CD4-positive, alpha-beta T cell (primary cell): ENCODE measurements at regions not wholly inside any gene's neighbourhood (a gene's known extent, or its start where the extent isn't known, plus 50 kb on each side); places are given as distances from the start of the nearest gene placed in this dataset.
"Not testable (repeated sequence)": the region's sequence is repeated elsewhere in the genome, so short reads cannot be mapped to it uniquely, and the experiment has no call there.

ENCODE experiments used
- ATAC-seq: fragments of 200-7000 bp; cut with Tn5 transposase; one replicate; pipeline ENCODE4 v1.10.0; 2022; ENCODE audit warnings: mild to moderate bottlenecking; ENCODE audit not compliant: poor library complexity
- CTCF ChIA-PET: fragments of 350-600 bp; sonication (Branson Sonifier 250); formaldehyde crosslinking; loops from one replicate; lab custom pipeline; 2021; ENCODE audit warnings: antibody characterized with exemption, inconsistent platforms; lab: Charles Lee
- POLR2A ChIA-PET: fragments of 350-600 bp; sonication (Branson Sonifier 250); formaldehyde crosslinking; loops from one replicate; lab custom pipeline; 2021; ENCODE audit warnings: antibody characterized with exemption, inconsistent platforms; lab: Charles Lee
- DNase-seq, 14 experiments: peaks; one replicate each; pipeline ENCODE4 v3.0.0-alpha.2; 2013 to 2020; ENCODE audit warnings: mixed read lengths in 2 of 14
- H3K27ac ChIP-seq, 2 donors: one replicate each; pipeline versions ENCODE4 v1.5.1 to v1.7.0; 2013; ENCODE audit warnings: low read length in 2 of 2, low read depth in 1 of 2, mild to moderate bottlenecking in 1 of 2
- H3K27me3 ChIP-seq, 2 experiments: 1 replicate in 1 of 2; 2 replicates in 1 of 2; pipeline versions ENCODE4 v1.6.1 to v1.7.0; 2013; ENCODE audit warnings: low read length in 2 of 2, control low read depth in 1 of 2, mild to moderate bottlenecking in 1 of 2, moderate library complexity in 1 of 2; ENCODE audit not compliant: insufficient read depth in 2 of 2, control insufficient read depth in 1 of 2
- H3K36me3 ChIP-seq: one replicate; pipeline ENCODE4 v1.6.1; 2013; ENCODE audit warnings: low read length, control low read depth; ENCODE audit not compliant: insufficient read depth
- H3K4me1 ChIP-seq: one replicate; pipeline ENCODE4 v1.6.1; 2013; ENCODE audit warnings: low read length, control low read depth; ENCODE audit not compliant: insufficient read depth
- H3K4me3 ChIP-seq: one replicate; pipeline ENCODE4 v1.5.1; 2013; ENCODE audit warnings: mild to moderate bottlenecking, low read length, moderate library complexity
- H3K9me3 ChIP-seq, 2 experiments: 1 replicate in 1 of 2; 2 replicates in 1 of 2; pipeline versions ENCODE4 v1.6.1 to v1.7.0; 2013; ENCODE audit warnings: low read length in 2 of 2, mild to moderate bottlenecking in 2 of 2, control low read depth in 1 of 2, moderate library complexity in 1 of 2; ENCODE audit not compliant: control insufficient read depth in 1 of 2, insufficient read depth in 1 of 2
- H3K27ac Mint-ChIP-seq: one replicate; pipeline ENCODE4 v1.8.0; 2020; ENCODE audit warnings: mixed read lengths
- H3K27me3 Mint-ChIP-seq: one replicate; pipeline ENCODE4 v1.8.0; 2021; ENCODE audit warnings: mixed read lengths
- H3K36me3 Mint-ChIP-seq: one replicate; pipeline ENCODE4 v1.8.0; 2021; ENCODE audit warnings: low read depth, mixed read lengths
- H3K4me1 Mint-ChIP-seq: one replicate; pipeline ENCODE4 v1.8.0; 2021; ENCODE audit warnings: low read depth, mixed read lengths
- H3K4me3 Mint-ChIP-seq: one replicate; pipeline ENCODE4 v1.8.0; 2020; ENCODE audit warnings: mild to moderate bottlenecking, mixed read lengths
- H3K9me3 Mint-ChIP-seq: one replicate; pipeline ENCODE4 v1.8.0; 2020; ENCODE audit warnings: mixed read lengths
- CTCF ChIP-seq: fragments of 200-600 bp; IDR thresholded peaks from one replicate; pipeline ENCODE4 v1.8.0; 2022; ENCODE audit warnings: antibody characterized with exemption, mild to moderate bottlenecking
- intact Hi-C, 2 experiments: fragments of 100-400 bp; cut with DNase I in 1 of 2; cut with micrococcal nuclease in 1 of 2; formaldehyde crosslinking; loops; one replicate each; pipeline versions ENCODE4 v1.15.1 to v1.9.0; 2023 to 2025; cut with DNase I, micrococcal nuclease

DNA sequence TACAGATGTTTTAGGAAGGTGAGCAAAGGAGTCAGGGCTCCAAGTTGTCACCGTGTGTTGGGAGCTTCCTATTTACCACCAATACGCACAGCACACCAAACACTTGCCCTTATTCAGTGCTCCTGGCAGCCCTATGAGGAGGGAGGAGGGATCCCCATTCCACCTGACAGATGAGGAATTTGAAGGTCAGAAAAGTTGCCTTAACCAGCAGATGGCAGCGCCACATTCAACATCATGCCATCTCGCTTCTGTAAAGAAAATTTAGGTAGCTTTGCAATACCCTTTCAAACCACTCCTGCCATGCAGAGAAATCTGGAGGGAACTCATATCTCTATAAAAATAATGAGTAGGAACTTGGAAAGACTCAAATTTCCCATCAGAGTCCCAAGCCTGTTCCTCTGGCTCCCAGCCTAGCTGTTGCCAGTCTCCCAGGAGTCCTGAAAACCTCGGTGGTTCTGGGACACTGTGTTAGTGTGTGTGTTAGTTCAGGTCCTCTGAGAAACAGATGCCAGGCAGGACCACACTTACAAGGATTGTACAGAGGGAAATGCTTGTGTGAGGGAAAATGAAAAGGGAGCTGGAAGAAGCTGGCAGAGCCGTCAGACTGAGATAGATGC lies 410.5 kb downstream of the MED13L start:
- no peaks in the 10 kb centered on the region for H3K36me3 ChIP-seq

GRCh38 chr12:115866281-115866680 lies 411.2 kb downstream of the MED13L start:
- H3K4me1 ChIP-seq, H3K4me3 ChIP-seq, H3K4me1 Mint-ChIP-seq, intact Hi-C loops, H3K36me3 Mint-ChIP-seq, H3K36me3 ChIP-seq, H3K27ac Mint-ChIP-seq, H3K4me3 Mint-ChIP-seq, H3K9me3 ChIP-seq, ATAC-seq, H3K9me3 Mint-ChIP-seq, DNase-seq, POLR2A ChIA-PET, H3K27ac ChIP-seq, CTCF ChIA-PET: not testable (repeated sequence)
- peaks cover 42% of the 10 kb centered on the region for H3K27me3 Mint-ChIP-seq
- H3K27me3 ChIP-seq = peaks cover 2 to 16% of the 10 kb centered on the region in 2 experiments

More for the DNA sequence above, 410.5 kb downstream of the MED13L start:
- no peak for TF ChIP-seq CTCF
- CTCF ChIA-PET = no interaction called here
- H3K9me3 Mint-ChIP-seq = no peaks in the 10 kb centered on the region
- peaks cover 42% of the 10 kb centered on the region for H3K27me3 Mint-ChIP-seq
- Histone ChIP-seq H3K9me3 (no peaks in the 10 kb centered on the region), H3K4me1 (no peaks in the 10 kb centered on the region), H3K27me3 (peaks cover 5 to 23% of the 10 kb centered on the region in 2 experiments), H3K4me3 (no peak overlapping the region), H3K27ac (no peak overlapping the region)
- intact Hi-C loops = no loop called here
- DNase-seq (no peak), ATAC-seq (no peak)
- H3K4me3 Mint-ChIP-seq = no peak overlapping the region
- no peak overlapping the region for H3K27ac Mint-ChIP-seq
- no peaks in the 10 kb centered on the region for H3K36me3 Mint-ChIP-seq
- no peaks in the 10 kb centered on the region for H3K4me1 Mint-ChIP-seq
- POLR2A ChIA-PET = no interaction called here

DNA sequence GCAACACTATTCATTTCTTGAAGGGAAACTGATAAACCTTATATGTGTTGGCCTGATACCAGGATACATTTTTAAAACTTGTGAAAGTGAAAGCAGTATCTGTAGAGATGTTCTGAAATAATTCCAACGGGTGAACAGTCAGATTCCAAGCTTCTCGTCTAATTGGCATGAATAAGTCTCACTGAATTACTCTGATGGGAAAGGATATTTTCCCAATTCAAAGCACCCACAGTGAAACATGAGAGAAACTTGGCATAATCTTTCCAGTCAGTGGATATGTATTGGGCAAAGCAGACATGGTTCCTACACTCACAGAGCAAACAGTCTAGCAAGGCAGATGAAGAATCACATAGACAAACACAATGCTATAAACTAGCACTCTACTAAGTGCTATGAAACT lies 413.1 kb downstream of the MED13L start:
- no peak for DNase-seq
- Histone ChIP-seq H3K36me3 (no peaks in the 10 kb centered on the region), H3K9me3 (no peaks in the 10 kb centered on the region), H3K27me3 (peaks cover 5 to 6% of the 10 kb centered on the region in 2 experiments), H3K27ac (no peak overlapping the region), H3K4me3 (no peak overlapping the region), H3K4me1 (no peaks in the 10 kb centered on the region)
- Mint-ChIP-seq H3K4me3 (no peak overlapping the region), H3K27ac (no peak overlapping the region), H3K36me3 (no peaks in the 10 kb centered on the region), H3K9me3 (no peaks in the 10 kb centered on the region), H3K27me3 (peaks cover 34% of the 10 kb centered on the region), H3K4me1 (no peaks in the 10 kb centered on the region)
- ChIA-PET POLR2A (no interaction called here), CTCF (no interaction called here)
- no peak for TF ChIP-seq CTCF
- intact Hi-C loops = no loop called here
- ATAC-seq = no peak

- H3K36me3 Mint-ChIP-seq = no peaks in the 10 kb centered on the region
- intact Hi-C loops = no loop called here
- DNase-seq (no peak), ATAC-seq (no peak)
- no peaks in the 10 kb centered on the region for H3K4me1 Mint-ChIP-seq
- H3K4me3 ChIP-seq = no peak overlapping the region
- no peaks in the 10 kb centered on the region for H3K36me3 ChIP-seq
- H3K9me3 Mint-ChIP-seq = no peaks in the 10 kb centered on the region
- TF ChIP-seq CTCF = no peak
- H3K9me3 ChIP-seq = no peaks in the 10 kb centered on the region
- H3K4me1 ChIP-seq = no peaks in the 10 kb centered on the region
- H3K27me3 Mint-ChIP-seq = peaks cover 25% of the 10 kb centered on the region
- CTCF ChIA-PET = no interaction called here
- peaks cover 0 to 5% of the 10 kb centered on the region in 2 experiments for H3K27me3 ChIP-seq
- no peak overlapping the region for H3K4me3 Mint-ChIP-seq
- H3K27ac ChIP-seq = no peak overlapping the region
- POLR2A ChIA-PET = no interaction called here
- H3K27ac Mint-ChIP-seq = no peak overlapping the region
Observed at GRCh38 chr12:115860619-115861018, 416.9 kb downstream of the MED13L start.
